ACHN (cell line): ENCODE measurements at regions not wholly inside any gene's neighbourhood (a gene's known extent, or its start where the extent isn't known, plus 50 kb on each side); places are given as distances from the start of the nearest gene placed in this dataset.
A peak's percentile ranks its signal among the peaks of the same experiment; 100 is the strongest.

Source experiments
- DNase-seq: peaks from one replicate; pipeline ENCODE4 v3.0.0-alpha.2; 2015
- in situ Hi-C: cut with HindIII; loops from 2 replicates; pipeline ENCODE4 v1.10.0; 2017; ENCODE audit warnings: low sequenced_read_pairs, low pct_ligation_motif_present, low pct_unique_long_range_greater_than_20kb

- DNase-seq: no peak
- in situ Hi-C loops: no loop called here
Measured at GRCh38 chr12:105930557-105931503, 207.9 kb downstream of the NUAK1 start.

DNA sequence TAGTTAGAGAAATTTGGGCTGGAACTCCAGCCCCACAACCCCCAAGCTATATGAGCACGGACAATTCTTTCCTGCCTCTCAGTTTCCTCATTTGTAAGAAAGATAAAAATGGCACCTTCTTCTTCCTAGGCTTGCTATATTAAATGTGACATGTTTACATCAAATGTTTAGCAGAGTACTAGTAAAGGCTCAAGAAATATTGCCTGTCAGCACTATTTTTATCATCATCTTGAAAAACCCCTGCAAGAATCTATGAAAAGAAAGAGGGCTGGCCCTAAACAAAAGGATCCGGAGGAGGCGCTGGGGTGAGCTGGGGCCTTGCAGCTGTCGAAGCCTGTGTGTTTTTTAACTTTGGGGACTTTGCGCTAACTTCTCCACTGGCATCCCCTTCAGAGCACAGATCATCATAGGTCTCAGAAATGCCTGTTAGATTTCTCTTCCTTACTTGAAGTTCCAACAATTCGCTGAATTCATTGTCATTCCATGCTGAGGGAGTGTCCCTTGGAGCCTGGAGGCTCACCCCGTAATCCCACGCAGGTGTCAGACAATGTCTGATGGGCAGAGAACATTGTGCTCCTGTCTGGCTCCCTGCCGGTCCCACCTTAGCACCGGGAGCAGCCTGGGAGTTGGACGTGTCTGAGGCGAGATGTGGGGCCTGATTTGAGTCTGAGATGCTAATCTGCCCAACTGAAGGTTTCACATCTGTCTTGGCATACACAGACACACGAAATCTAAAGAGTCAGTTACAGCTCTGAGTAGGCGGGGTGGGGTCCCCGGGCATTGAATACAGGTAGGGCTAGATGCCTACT, 206.8 kb downstream of the NUAK1 start:
- in situ Hi-C loops: no loop called here
- DNase-seq: no peak

DNA sequence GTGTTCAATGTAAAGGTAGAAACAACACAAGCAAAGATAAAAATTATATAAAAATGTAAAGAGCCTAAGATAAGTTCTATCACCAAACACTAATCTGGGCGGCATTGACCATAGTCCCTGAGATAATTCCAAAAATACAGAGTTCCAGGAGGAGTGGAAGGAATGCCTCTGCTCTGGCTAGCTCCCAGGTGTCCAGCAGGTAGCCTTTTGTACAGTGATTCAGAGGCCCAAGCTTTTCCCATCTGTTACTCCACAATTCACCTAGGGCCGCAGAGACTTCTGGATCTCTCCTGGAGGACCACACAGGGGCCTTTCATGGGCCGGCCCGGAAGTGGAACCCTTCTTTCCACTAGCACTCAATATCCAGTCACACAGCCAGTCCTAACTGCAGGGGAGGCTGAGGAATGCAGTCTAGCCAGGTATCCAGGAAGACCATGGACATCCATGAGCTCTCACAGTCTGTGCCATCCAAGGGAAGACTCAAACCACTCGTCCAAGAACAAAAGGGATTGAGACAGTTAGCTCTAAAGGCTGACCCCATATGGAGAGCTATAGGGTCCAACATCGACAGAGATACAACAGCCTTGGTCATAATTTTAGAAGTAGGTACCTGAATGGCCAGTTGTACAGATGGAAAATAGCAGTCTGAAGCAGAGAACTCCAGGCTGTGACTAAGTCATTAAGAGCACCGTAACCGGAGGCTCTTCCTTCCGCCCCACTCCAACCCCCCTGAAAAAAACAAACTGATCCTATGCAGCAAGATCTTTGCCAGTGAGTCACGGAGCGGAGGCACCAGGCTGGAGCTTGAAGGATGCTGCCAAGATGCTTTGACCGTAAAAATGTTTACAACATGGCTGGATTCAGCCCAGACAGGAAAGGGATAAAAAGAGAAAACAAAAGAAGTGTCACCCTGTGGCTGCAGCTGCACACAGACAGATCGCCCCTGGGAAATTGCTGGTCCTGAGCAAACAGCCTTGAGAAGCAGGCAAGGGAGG, 204.8 kb downstream of the NUAK1 start:
- in situ Hi-C loops: no loop called here
- DNase-seq: peak; percentile 67

- in situ Hi-C loops: no loop called here
- DNase-seq: no peak
Measured at GRCh38 chr12:105935106-105935505, 203.6 kb downstream of the NUAK1 start.

DNA sequence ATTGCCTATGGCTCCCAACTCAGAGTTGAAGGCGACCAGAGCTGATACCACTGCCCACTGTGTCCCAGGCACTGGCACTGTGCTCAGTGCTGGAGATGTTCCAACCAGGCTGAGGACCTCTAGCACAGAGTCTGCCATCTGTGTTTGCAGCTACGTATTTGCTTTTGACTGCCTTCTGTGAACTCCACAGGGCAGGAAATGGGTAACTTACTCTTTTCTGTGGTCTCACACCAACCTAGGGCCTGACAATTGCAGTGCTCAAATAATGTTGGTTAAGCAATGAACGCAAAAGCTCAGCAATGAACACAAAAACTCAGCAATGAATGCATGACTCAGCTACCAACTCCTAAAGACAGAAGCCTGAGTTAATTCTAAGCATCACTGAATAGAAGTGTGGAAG, 202.8 kb downstream of the NUAK1 start:
- DNase-seq: no peak
- in situ Hi-C loops: no loop called here

DNA sequence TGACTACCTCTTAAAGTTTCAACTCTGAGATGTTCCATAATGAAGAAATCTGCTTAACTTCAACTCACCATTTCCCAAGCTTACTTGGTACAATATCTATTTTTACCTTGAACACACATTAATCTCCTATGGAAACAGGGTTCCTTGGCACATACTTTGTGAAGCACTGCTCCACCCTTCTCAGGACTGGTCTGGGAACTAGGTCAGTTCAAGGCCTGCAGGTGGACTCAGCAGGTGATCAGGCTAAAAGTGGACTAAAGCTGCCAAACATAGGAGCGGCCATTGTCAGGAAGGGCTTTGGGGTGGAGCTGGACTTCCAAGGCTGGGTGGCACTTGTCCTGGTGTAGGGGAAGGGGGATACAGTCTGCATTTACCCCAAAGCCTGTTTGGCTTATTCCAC, 202.3 kb downstream of the NUAK1 start:
- DNase-seq: no peak
- in situ Hi-C loops: no loop called here

- in situ Hi-C loops: no loop called here
- no peak for DNase-seq
Measured at GRCh38 chr12:105937009-105937408, 201.7 kb downstream of the NUAK1 start.

DNA sequence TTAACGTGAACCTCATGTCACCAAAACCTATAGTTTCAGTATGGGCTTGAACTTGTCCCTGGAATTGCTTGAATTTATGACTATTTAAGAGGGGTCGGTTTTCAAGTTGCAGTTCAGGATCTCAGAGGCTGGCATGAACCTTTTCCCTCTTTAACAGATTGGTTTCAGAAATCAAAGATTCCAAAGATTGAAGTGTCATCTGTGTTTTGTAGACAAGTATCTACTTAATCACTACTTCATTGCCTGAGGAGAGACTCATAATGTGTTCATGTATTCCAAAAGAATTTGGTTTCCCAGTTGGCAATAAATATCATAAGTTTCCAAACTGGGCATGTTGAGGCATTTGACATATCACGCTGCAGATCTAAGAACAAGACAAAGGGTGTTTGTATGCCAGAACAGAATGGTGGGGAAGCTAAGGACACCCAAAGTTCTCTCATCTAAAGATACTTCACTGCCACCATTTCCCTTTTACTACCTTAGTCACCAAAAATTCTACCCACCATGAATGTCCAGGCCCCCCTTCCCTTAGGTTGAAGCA, 199.5 kb downstream of the NUAK1 start:
- in situ Hi-C loops: no loop called here
- DNase-seq: no peak

DNA sequence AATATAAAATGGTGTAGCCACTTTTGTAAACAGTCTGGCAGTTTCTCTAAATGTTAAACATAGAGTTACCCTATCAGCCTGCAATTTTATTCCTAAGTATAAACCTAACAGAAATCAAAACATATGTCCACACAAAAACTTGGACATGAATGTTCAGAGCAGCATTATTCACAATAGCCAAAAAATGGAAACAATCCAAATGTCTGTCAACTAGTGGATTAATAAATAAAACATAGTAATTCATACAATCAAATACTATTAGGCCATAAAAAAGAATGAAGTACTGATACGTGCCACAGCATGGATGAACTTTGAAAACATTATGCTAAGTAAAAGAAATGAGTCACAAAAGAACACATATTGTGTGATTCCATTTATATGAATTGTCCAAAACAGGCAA, 196.5 kb downstream of the NUAK1 start:
- in situ Hi-C loops: no loop called here
- DNase-seq: no peak

- no peak for DNase-seq
- in situ Hi-C loops: no loop called here
Measured at GRCh38 chr12:105943525-105943924, 195.2 kb downstream of the NUAK1 start.

DNA sequence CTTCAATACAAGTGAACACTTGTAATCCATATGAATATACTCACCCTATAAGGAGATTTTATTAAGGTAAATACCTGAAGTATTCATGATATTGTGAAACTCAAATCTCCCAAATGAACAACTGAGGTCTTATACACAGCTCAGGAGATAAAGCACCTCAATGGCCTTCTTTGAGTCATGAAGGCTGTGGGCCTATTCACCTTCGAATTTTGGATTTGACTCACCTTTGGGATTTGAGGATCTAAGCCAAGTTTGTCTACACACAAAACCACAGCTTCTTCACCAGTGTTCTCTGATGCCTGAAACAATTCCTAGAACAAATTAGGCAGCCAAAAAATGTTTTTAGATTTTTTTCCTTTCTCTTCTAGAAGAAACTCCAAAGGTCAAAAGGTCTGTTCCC, 194.1 kb downstream of the NUAK1 start:
- in situ Hi-C loops: no loop called here

DNA sequence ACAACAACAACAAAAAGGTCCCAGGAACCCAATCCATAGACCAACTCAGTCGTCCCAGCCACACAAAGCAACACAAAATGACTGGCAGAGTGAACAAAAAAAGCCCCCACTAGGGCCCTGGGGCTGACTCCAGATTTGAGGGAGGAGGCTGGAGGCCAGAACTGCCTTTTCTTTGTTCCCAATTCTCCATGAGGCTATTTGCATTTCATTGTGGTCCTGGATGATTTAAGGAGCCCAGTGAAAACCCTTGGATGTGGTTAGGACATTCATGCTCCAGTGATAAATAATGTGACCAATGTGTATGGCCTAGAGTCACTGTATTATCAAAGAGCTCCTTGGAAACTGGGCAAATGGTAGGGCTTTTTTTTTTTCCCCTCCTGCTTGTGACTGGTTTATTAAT, 192.9 kb downstream of the NUAK1 start:
- in situ Hi-C loops: no loop called here
- DNase-seq: no peak

More for the DNA sequence above, 194.1 kb downstream of the NUAK1 start:
- no peak for DNase-seq

DNA sequence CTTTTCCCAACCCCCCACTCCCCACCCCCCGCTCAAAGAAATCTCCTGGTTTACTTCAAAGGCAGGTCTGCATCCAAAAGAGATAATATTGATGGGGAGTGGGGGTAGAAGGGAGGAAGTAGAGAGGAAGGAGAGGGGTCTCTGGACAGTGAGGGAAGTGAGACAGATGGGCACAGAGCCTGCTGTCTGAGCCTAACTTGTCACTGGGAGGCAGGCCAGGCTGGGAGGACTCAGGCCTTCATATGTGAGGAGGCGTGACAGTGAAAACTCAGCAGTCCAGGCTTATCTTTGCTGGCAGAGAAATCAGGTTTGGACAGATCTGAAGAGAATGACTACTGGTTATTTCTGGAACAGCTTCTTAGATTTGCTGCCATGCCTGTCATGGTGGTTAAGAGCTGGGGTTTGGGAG, 192.3 kb downstream of the NUAK1 start:
- DNase-seq: no peak
- in situ Hi-C loops: no loop called here

DNA sequence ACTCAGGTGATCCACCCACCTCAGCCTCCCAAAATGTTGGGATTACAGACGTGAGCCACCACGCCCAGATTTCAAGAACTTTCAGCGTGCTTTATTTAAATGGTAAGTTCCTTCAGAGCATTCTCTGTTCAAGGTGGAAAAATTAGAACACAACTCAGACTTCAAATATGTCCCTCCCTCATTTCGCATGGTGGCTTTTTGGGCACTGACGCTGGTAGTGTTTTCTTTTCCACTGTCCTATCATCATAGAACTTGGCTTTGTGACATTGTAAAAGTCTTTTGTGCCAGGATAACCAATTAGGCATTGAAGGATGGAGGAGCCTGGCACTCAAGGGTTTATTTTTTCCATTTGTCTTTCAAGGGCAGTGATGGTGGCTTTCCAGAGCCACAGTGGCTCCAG, 190.8 kb downstream of the NUAK1 start:
- DNase-seq: no peak
- in situ Hi-C loops: no loop called here

- no peak for DNase-seq
- in situ Hi-C loops: no loop called here
Measured at GRCh38 chr12:105948331-105948730, 190.4 kb downstream of the NUAK1 start.

DNA sequence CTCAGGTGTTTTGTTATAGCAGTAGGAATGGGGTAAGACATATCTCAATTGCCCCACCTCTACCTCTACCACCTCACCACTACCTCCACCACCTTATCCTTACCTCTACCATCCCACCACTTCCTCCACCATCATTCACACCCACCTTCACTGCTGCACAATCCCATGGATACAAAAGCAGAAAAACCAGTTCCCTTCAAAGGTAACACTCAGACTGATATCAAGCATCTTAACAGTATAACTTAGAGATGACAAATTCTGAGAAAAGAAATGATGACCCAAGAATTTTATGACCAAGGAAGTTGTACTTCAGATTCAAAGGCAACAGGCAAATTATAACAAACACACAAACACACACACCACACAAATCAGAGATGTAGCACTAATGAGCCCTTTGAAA, 189.4 kb downstream of the NUAK1 start:
- DNase-seq: no peak
- in situ Hi-C loops: no loop called here

DNA sequence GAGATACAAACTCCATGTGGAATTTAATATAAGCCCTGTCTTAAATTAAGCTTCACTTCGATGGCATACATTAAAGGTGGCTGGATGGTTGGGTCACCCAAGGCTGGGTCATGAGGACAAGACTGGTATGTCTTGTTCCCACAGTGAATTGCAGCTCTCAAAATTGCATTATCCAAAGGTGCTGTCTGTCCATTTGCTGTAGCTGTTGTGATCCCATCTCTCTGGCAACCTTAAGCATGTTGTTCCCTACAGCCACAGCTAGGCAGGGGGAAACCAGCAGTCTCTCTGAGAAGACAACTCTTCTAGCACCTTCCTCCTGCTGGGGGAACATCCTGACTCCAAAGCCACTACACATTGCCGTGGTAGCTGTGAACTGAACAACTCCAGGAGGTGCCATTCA, 187.0 kb downstream of the NUAK1 start:
- in situ Hi-C loops: no loop called here

More for the DNA sequence above, 187.0 kb downstream of the NUAK1 start:
- no peak for DNase-seq
